GM19455 (cell line): ENCODE measurements at regions not wholly inside any gene's neighbourhood (a gene's known extent, or its start where the extent isn't known, plus 50 kb on each side); places are given as distances from the start of the nearest gene placed in this dataset.

Experiments
- ATAC-seq: cut with Tn5 transposase; IDR thresholded peaks from one replicate; pipeline ENCODE4 v1.9.1; 2021; ENCODE audit not compliant: unreplicated experiment

DNA sequence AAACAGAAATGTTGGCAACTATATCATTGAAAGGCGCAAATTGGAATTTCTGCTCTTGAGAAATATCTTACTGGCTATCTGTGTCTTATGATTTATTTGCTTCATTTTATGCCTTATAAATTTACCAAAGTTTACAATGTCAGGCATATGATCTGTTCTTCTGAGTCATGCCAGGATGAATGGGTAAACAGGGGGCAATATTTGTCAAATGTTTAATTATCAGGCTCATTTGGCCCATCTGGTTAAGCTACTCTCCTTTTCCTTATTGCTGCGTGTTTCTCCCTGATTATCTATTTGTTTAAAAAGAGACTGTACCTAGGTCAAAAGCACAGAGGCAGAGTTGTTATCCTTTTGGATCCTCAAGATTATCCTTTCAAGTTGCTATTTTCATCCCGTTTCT, 903.8 kb upstream of the PCDH10 start:
- ATAC-seq, result no peak

GRCh38 chr4:132264176-132264575, 884.9 kb upstream of the PCDH10 start:
- ATAC-seq, result no peak

DNA sequence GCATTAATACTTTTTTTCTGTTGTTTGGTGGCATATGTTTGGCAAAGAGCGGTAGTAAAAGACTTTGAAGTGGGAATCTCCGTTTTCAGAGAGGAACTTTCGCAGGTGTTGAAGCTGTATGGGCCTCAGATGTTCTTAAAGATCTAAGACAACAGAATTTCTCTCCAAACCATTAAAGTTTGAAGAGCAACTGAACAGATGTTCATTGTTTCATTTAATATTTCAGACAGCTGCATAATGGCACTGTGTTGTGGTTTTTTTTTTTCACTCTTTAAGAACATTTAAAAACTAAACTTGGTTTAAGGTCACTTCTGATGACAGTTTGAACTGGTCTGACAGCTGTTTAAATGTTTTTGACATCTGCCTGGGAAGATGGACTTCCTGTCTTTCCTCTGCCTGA, 882.7 kb upstream of the PCDH10 start:
- no peak for ATAC-seq

DNA sequence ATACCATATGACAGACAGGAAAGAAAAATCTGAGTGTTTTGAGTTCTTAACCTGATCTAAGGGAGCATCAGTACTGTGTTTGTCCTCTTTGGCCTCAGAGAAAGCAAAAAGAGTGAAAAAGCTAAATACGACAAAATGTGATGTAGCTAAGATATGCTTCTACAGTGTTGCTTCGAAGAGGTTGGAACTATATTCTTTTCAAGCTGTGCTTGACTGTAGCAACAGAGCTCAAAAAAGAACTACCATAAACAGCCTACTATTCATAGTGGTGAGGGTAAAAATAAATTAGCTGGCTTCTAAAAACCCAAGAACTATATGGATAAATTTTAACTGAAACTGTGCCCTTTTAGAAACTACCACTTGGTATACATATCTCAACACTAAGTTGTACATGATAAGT, 881.8 kb upstream of the PCDH10 start:
- ATAC-seq, result no peak

GRCh38 chr4:132269303-132269990, 879.6 kb upstream of the PCDH10 start:
- ATAC-seq, result no peak

DNA sequence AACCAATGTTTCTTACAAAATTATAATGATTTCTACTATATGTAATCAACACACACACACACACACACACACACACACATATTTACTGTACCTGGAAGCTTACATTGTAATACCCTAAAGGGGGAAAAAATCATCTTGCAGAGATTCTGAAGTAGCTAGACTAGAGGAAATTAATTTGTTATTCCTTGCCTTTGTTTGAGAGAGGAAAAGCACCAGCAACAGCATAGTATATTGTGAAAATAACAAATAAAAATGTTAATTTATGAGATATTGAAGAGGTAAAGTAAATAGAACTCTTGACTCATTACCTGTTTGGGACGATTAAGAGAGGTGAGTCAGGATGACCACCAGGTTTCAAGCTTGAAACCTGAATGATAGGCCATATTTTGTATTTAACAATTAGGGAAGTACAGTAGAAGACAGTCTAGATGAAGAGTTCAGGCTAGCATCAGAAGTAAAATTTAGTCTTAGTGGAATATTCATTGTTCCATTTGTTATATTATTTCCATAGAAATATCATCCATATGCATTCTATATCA, 873.4 kb upstream of the PCDH10 start:
- no peak for ATAC-seq

DNA sequence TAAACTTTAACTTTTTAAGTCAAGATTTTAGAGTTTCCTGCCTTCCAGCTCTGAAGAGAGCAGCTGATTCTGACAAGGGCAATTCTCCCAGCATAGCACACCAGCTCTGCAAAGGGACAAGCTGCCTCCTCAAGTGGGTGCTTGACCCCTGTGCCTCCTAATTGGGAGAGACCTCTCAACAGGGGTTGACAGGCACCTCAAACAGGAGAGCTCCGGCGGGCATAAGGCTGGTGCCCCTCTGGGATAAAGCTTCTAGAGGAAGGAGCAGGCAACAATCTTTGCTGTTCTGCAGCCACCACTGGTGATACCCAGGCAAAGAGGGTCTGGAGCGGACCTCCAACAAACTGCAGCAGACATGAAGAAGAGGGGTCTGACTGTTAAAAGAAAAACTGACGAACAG, 872.9 kb upstream of the PCDH10 start:
- ATAC-seq, result no peak

DNA sequence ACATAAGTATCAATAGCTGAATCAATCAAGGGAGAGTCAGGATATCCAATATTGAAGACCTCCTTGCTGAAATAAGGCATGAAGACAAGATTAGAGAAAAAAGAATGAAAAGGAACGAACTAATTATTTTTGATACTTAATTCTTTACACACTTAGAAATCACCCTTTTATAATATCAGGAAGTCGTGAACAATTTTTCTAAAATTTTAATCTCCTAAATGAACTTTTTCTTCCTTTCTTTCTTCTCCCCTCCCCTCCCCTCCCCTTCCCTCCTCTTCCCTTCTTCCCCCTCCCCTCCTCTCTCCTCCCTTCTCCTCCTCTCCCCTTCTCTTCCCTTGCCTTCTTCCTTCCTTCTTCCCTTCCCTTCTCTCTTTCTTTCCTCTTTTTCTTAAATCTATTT, 872.1 kb upstream of the PCDH10 start:
- no peak for ATAC-seq

GRCh38 chr4:132281733-132282132, 867.4 kb upstream of the PCDH10 start:
- ATAC-seq, result no peak

DNA sequence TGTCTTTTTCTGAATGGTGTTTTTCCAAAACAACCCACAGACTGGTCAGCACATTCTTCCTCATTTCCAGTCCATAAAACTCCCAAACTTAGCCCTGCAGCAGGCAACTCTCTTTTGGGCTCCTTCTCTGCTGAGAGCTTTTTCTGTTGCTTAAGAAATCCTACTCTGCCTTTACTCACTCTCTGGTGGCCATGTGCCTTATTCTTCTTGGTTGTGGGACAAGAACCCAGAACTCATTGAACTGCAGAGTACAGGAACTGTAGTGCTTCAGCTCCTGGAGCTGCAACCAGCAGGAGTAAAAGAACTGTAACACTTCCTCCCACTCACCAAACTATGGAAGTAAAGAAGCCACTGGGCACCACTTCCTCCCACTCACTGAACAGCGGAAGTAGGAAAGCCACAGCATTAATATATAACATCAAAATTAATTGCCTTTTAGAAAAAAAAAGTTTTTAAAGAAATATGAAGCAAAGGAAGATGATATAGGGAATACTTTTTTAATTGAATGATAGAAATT, 864.1 kb upstream of the PCDH10 start:
- ATAC-seq, result no peak

DNA sequence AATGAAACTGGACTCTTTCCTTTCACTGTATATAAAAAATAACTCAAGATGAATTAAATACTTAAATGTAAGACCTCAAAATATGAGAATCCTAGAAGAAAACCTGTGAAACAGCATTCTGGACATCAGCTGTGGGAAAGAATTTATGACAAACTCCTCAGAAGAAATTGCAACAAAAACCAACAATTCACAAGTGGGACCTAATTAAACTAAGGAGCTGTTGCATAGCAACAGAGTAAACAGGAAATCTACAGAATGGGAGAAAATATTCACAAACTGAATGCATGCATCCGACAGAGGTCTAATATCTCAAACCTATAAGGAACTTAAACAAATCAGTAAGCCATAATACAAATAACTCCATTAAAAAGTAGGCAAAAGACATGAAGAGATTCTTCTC, 851.7 kb upstream of the PCDH10 start:
- no peak for ATAC-seq

- no peak for ATAC-seq
Observed at GRCh38 chr4:132299841-132300240, 849.3 kb upstream of the PCDH10 start.

DNA sequence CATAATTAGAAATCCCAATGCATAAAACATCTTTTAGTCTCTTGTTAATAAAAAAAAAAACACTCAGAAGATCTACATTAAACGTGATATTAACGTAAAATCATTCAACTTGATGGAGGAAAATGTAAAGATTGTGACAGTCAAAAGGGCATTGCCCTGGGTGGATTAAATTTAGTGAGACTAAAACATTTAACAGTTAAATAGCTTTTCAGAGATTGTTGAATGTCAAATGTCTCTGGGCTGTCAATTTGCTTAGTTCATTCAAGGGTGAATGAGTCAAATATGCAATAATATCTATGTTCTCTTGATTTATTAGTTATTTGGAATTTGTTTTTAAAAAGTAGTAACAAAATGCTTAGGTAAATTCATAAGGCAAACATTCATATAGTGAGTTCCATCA, 836.6 kb upstream of the PCDH10 start:
- ATAC-seq, result no peak

GRCh38 chr4:132313852-132314251, 835.2 kb upstream of the PCDH10 start:
- no peak for ATAC-seq

- no peak for ATAC-seq
Observed at GRCh38 chr4:132316738-132317137, 832.4 kb upstream of the PCDH10 start.

- no peak for ATAC-seq
Observed at GRCh38 chr4:132317923-132318322, 831.2 kb upstream of the PCDH10 start.

DNA sequence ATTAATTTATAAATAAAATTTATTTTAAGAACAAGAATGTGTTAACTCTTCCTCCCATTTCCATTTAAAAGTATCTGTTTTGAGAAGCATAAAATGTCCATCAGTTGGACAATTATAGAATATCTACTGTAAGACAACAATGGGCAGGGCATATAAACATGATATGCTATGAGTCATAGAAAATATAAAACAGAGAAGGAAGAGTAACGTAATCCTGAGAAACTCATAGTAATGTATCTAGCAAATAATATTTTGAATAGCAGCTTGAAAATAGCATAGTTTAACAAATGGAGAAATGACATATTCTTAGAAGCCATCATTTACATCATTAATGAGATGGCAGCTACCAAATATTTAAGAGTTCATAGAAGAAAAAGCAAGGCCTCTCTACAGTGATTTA, 820.3 kb upstream of the PCDH10 start:
- no peak for ATAC-seq

DNA sequence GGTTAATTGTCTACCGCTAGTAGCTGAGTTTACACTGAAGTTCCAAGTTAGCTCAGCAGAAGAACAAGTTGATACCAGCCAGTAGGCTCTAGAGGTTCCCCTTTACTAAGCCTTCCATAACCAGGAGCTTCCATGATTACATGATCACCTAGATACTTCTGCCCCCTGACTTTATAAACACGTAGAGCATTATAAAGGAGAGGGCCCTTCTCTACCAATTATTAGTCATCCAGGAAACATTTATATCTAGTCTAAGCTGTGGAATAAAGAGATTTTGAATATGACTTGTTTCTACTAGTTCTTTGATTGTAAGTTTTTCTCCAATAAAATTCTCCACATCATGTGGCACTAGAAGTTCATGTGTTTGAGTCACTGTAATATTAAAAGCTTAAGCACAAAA, 818.1 kb upstream of the PCDH10 start:
- no peak for ATAC-seq

GRCh38 chr4:132332932-132333723, 816.0 kb upstream of the PCDH10 start:
- no peak for ATAC-seq

- no peak for ATAC-seq
Observed at GRCh38 chr4:132333724-132334047, 815.4 kb upstream of the PCDH10 start.

- ATAC-seq, result no peak
Observed at GRCh38 chr4:132334081-132334480, 815.0 kb upstream of the PCDH10 start.
